PFSK-1 (cell line): ENCODE measurements at regions not wholly inside any gene's neighbourhood (a gene's known extent, or its start where the extent isn't known, plus 50 kb on each side); places are given as distances from the start of the nearest gene placed in this dataset.

Experiments used
- FOXP2 ChIP-seq: optimal IDR thresholded peaks from 2 replicates; pipeline ENCODE3; 2011; ENCODE audit warnings: borderline replicate concordance, control low read depth, inconsistent platforms; ENCODE audit not compliant: insufficient read depth; ENCODE audit errors: extremely low read length, extremely low read depth
- POLR2AphosphoS5 ChIP-seq: IDR thresholded peaks from 2 replicates; pipeline ENCODE4 v1.6.1; 2012; ENCODE audit warnings: low read depth, mild to moderate bottlenecking, control low read depth, low read length, moderate library complexity
- SIN3A ChIP-seq: IDR thresholded peaks from 2 replicates; pipeline ENCODE4 v1.6.1; 2012; ENCODE audit warnings: mild to moderate bottlenecking, low read length, moderate library complexity, borderline replicate concordance; ENCODE audit not compliant: insufficient read depth
- TAF1 ChIP-seq: IDR thresholded peaks from 2 replicates; pipeline ENCODE4 v1.6.1; 2012; ENCODE audit warnings: low read length, control low read depth, borderline replicate concordance; ENCODE audit not compliant: insufficient read depth
- TF ChIP-seq, protein P1 (sequence below), 2 experiments: IDR thresholded peaks; 2 replicates each; pipeline versions ENCODE4 v1.6.1 to v1.8.0; 2011 to 2012; ENCODE audit warnings: low read depth in 2 of 2, low read length in 2 of 2, control low read depth in 1 of 2, inconsistent platforms in 1 of 2, mild to moderate bottlenecking in 1 of 2, moderate library complexity in 1 of 2; ENCODE audit not compliant: insufficient read depth in 1 of 2

DNA sequence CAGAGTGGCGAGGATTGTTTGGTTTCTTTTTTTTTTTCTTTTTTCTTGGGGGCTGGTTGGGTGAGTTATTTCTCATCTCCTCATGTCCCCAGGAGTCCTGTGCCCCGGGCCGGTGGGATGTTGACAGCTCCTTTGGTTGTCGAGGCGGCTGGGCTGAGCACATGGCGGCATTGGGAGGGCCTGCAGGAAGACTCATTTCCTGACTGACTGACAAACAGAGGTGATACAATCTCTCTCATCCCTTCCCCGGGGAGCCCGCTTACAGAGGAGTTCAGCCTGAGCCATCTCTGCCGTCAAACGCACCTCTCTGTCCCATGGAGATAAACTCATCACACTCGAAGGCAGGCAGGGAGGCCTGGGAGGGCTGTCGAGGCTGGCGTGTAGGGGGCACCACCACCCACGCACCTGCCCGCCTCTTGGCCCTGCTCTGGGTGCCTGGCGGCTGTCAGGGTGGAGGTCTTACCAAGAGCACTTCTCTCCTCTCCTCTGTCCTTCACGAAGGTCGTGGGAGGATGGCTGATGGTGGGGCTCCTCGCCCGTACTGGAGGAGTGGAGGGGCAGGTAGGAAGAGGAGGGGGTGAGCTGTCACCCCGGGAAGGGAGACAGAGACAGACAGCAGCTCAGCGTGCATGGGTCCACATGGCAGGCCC lies 60.0 kb upstream of the NECTIN1 start:
- TF ChIP-seq TAF1 (no peak), SIN3A (no peak), POLR2AphosphoS5 (no peak), FOXP2 (no peak)
- TF ChIP-seq, protein P1, sequence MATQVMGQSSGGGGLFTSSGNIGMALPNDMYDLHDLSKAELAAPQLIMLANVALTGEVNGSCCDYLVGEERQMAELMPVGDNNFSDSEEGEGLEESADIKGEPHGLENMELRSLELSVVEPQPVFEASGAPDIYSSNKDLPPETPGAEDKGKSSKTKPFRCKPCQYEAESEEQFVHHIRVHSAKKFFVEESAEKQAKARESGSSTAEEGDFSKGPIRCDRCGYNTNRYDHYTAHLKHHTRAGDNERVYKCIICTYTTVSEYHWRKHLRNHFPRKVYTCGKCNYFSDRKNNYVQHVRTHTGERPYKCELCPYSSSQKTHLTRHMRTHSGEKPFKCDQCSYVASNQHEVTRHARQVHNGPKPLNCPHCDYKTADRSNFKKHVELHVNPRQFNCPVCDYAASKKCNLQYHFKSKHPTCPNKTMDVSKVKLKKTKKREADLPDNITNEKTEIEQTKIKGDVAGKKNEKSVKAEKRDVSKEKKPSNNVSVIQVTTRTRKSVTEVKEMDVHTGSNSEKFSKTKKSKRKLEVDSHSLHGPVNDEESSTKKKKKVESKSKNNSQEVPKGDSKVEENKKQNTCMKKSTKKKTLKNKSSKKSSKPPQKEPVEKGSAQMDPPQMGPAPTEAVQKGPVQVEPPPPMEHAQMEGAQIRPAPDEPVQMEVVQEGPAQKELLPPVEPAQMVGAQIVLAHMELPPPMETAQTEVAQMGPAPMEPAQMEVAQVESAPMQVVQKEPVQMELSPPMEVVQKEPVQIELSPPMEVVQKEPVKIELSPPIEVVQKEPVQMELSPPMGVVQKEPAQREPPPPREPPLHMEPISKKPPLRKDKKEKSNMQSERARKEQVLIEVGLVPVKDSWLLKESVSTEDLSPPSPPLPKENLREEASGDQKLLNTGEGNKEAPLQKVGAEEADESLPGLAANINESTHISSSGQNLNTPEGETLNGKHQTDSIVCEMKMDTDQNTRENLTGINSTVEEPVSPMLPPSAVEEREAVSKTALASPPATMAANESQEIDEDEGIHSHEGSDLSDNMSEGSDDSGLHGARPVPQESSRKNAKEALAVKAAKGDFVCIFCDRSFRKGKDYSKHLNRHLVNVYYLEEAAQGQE (IDR thresholded peaks at IDR 0.05; ENCODE audit: insufficient read depth in 1 of 2, low read depth in 2 of 2, low read length in 2 of 2), result no peak
